DMS79 treated with DMSO at 0.1 percent for 48 hours (cell line): ENCODE measurements at regions not wholly inside any gene's neighbourhood (a gene's known extent, or its start where the extent isn't known, plus 50 kb on each side); places are given as distances from the start of the nearest gene placed in this dataset.
"Not testable (repeated sequence)": the region's sequence is repeated elsewhere in the genome, so short reads cannot be mapped to it uniquely, and the experiment has no call there.

Source experiments
- DNase-seq: peaks from one replicate; lab custom pipeline; 2025; lab: John Stamatoyannopoulos, UW

GRCh38 chr4:97215409-97215941 lies 927.8 kb downstream of the STPG2 start:
- no peak for DNase-seq

GRCh38 chr4:97216046-97216445 lies 927.2 kb downstream of the STPG2 start:
- no peak for DNase-seq

- DNase-seq = no peak
These were observed 907.8 kb downstream of the STPG2 start for GRCh38 chr4:97235521-97235920.

- DNase-seq = peak; percentile 2
These were observed 904.2 kb downstream of the STPG2 start for GRCh38 chr4:97238956-97239666.

GRCh38 chr4:97239667-97239997 lies 903.6 kb downstream of the STPG2 start:
- DNase-seq = no peak

- no peak for DNase-seq
These were observed 890.6 kb downstream of the STPG2 start for GRCh38 chr4:97252615-97253154.

- DNase-seq = no peak
These were observed 880.5 kb downstream of the STPG2 start for GRCh38 chr4:97262769-97263168.

GRCh38 chr4:97270051-97270450 lies 873.2 kb downstream of the STPG2 start:
- DNase-seq = no peak

GRCh38 chr4:97279391-97279790 lies 863.9 kb downstream of the STPG2 start:
- no peak for DNase-seq

GRCh38 chr4:97300561-97300960 lies 842.7 kb downstream of the STPG2 start:
- DNase-seq = no peak

GRCh38 chr4:97305351-97305750 lies 837.9 kb downstream of the STPG2 start:
- DNase-seq = no peak

- DNase-seq = no peak
These were observed 834.2 kb downstream of the STPG2 start for GRCh38 chr4:97309121-97309520.

- no peak for DNase-seq
These were observed 826.1 kb downstream of the STPG2 start for GRCh38 chr4:97317201-97317600.

GRCh38 chr4:97317671-97318070 lies 825.6 kb downstream of the STPG2 start:
- DNase-seq = peak; percentile 49

GRCh38 chr4:97325751-97326150 lies 817.5 kb downstream of the STPG2 start:
- not testable (repeated sequence) for DNase-seq

GRCh38 chr4:97330917-97331316 lies 812.4 kb downstream of the STPG2 start:
- peak; percentile 3 for DNase-seq

- DNase-seq = no peak
These were observed 808.9 kb downstream of the STPG2 start for GRCh38 chr4:97334348-97334747.

GRCh38 chr4:97349468-97350186 lies 793.6 kb downstream of the STPG2 start:
- peak; percentile 71 for DNase-seq

- DNase-seq = no peak
These were observed 789.4 kb downstream of the STPG2 start for GRCh38 chr4:97353876-97354275.

- no peak for DNase-seq
These were observed 783.5 kb downstream of the STPG2 start for GRCh38 chr4:97359826-97360225.

- DNase-seq = no peak
These were observed 782.5 kb downstream of the STPG2 start for GRCh38 chr4:97360733-97361132.

GRCh38 chr4:97367878-97368277 lies 775.4 kb downstream of the STPG2 start:
- no peak for DNase-seq

GRCh38 chr4:97370568-97370967 lies 772.7 kb downstream of the STPG2 start:
- DNase-seq = no peak
